M059J (cell line): ENCODE measurements at regions not wholly inside any gene's neighbourhood (a gene's known extent, or its start where the extent isn't known, plus 50 kb on each side); places are given as distances from the start of the nearest gene placed in this dataset.
"Not testable (repeated sequence)": the region's sequence is repeated elsewhere in the genome, so short reads cannot be mapped to it uniquely, and the experiment has no call there.

ENCODE experiments used
- DNase-seq: peaks from one replicate; pipeline ENCODE4 v3.0.0-alpha.2; 2012; ENCODE audit warnings: low read depth

DNA sequence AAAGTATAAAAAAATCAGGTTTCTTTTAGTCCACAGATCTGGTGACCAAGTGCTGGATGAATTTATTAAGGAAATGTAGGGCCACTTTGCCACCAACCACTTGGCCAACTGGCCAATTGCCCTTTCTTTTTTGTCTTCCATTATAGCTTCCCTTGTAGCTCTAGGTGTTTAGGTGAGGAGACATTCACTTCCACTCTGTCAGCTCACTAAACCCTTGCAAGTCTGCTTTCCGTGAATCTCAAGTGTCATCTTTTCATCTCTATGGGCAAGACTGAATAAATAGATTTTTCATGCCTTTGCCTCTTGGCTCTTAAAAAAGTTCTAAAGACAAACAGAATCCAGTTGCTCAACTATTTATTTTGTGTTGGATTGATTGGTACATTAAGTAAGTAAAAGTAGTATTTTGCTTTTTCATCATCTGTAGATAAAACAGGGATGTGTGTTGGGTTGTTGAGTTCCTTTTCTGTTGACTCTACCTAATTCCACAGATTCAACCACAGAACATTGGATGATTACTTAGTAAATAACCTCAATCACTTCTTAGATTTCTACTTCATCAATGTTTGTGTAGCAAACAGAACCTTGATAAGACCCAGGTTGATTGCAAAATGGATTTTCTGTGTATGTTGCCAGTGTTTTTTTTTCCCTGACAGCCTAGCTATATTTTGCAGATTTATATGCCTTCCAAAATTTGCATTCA lies 68.1 kb upstream of the GRXCR1 start:
- DNase-seq, result no peak

DNA sequence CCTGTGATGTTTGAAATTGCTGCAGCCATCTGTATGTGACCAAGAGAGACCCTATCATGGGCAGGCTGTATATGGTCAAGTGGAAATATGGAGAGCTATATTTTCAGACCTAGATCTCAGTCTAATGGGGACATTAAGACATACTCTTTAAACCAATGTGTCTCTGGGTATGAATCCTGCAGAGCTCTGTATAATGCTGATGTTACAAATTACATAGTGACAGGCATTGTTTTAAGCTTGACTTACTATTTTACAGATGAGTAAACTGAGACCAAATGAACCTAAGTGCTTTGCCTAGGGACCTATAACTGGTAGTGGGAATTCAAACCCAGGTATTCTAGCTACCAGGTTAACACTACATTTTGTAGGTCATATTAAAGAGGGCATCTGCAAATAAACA lies 71.3 kb upstream of the GRXCR1 start:
- no peak for DNase-seq

DNA sequence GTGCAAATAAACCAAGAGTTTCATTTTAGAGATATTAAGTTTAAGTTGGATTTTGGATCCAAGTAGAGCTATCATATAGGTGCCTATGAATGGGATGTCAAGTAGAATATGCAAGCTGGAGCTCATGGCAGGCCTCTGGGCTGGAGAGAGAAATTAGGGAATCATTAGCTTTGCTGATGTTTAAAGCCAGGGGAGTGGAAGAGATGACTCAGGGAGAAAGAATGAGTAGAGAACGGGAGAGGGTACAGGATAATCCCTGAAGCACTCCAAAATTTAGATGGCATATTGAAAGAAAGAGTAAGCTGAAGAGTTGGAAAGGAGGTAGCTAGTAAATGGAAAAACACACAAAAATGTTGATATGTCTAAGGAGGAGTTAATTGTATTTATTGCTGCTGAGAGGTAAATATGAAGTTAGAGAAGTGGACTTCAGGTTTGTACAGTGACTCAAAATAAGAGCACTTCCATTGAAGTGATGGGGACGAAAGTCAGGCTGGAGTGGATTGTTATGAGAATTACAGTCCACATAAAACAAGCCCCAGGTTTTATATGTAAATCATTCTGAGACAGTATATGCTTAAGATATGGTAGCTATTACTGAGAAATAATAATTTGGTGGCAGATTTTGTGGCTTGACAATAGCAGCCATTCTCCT lies 72.5 kb upstream of the GRXCR1 start:
- DNase-seq, result no peak

DNA sequence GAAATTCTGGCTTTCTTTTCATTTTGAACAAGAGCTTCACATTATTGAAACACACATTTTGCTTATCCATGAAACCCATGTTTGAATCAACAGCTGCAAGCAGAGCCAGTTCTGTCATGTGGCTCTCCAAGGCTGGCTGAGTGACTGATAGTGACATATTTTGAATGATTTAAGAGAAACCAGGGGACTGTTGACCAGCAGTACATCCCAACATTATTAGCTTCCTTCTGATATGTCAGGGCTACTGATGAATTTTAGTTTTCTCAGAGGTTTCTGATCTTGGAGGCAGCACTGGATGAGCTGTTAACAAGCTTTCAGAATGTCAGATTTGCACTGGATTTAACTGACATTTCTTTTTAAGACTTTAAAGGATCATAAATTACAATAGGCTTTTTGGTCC lies 74.6 kb upstream of the GRXCR1 start:
- no peak for DNase-seq

DNA sequence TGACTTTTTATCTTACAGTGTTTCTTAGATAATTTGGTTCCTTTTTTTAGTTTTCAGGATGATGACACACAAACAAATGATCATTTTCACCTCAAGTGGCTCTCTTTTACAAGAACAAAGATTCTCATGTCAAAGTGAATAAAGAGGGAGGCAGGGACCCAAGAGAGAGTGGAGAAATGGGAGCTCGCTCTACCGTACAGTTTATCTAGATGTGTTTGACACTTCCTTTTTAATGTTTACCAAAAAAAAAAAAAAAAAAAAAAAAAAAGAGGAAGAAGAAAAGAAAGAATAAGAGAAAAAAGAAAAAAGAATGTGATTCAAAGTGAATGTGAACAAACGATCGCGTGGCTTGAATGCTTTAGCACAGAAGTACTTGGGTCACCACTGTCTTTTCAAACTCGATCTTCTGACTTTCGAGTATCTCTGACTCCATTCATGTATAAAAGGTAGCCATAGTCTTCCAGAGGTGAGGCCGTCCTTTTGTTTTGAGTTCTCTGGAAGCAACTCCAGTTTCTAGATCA lies 75.6 kb upstream of the GRXCR1 start:
- no peak for DNase-seq

DNA sequence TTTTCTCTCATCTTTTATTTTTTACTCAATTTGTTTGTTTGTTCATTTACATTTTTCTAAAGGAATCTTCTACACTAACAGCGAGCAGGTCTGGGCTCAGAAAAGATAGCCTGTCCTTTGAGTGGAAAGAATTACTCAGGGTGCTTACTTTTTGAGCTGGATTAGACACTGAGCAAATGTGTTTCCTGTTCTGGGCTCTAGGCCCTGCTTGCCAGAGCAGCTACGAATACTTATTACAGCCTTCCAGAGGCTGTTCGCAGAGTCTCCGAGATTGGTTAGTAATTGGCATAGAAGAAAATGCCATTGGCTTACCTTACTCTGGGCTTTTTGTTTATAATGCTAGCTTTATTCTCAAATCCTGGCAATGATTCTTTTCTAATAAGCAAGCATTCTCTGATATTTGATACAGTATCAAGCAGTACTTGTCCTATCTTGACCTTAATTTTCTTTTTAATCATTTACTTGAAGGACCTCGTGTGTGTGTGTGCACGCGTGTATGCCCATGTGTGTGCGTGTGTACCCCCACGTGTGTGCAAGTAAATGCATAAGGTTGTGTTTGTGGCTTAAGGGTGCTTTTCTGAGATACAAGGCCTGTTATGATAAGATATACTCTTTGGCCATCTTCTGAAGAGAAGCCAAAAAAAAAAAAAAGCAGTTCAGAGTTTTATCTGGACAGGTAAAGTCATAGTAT lies 76.2 kb upstream of the GRXCR1 start:
- DNase-seq, result no peak

DNA sequence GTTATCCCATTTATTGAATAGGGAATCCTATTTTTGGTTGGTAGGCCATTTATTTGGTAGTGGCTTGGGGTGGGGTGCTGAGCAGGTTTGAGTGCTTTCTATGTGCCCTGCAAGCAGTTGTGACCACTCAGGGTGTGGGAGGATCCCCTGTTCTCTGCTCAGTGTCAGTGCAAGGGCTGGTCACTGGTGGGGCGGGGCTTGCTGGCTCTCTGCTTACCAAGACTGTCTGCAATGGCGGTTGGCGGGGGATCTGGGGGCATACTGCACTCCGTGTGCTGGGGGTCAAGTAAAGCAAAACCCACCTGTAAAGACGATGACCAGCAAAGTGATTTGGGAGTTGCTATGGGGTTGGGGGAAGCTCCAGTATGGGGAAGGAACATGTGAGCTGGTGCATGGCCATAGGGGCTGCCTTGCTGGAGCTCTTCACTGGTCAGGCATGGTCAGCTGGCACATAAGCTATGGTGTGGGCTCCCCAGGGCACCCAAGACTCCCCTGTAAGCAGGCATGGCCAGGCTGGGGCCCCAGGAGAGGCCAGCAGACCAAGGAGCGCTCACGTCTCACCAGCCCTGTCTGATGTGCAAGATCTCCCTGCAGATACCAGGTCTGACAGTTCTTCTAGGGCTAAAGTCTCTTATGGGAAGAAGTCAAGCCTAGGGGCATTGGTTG lies 83.0 kb upstream of the GRXCR1 start:
- no peak for DNase-seq

DNA sequence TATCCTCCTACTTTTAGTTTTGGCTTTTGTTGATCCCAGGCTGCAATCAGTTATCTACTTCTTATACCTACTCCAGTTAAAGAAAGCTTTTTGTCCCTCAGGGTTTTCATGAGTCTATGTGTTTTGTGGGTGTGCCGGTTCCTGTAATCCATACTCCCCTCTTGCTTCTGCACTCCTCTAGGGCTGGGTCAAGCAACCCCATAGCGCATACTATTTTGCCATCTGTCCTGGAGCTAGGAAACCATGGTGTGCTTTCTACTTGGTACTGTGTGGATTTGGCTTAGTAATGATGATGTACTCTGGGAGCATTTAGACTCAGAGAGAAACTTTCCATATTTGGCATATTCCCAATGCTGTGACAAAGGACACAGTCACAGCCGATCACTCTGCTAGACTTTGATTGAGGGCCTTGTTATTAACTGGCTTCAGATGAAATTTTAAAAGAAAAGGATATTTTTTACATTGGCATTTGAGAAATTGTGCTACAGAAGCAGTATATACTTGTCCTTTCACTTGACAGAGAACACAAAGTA lies 86.1 kb upstream of the GRXCR1 start:
- DNase-seq, result no peak

DNA sequence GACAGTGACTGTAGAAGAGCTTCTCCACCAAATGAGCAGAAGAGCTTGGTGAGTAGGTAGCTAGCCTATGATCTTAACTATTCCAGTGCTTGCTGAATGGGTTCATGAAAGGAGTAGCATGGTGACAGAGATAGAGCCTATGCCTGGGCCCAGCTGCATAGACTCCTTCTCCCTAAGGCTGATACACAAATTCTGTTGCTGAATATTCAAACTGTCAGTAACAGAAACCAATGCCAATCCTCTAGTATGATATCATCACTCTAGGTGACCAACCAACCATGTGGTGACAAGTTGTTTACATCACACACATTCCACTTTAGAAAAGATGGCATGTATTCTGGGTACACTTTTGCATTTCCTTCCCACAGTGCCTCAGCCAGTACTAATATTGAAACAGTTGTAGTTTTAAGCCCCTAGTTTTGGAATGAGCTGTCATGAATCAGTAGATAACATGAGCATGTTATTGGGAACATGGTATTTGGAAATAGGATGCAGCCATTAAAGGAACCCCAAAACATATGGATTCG lies 103.4 kb upstream of the GRXCR1 start:
- no peak for DNase-seq

DNA sequence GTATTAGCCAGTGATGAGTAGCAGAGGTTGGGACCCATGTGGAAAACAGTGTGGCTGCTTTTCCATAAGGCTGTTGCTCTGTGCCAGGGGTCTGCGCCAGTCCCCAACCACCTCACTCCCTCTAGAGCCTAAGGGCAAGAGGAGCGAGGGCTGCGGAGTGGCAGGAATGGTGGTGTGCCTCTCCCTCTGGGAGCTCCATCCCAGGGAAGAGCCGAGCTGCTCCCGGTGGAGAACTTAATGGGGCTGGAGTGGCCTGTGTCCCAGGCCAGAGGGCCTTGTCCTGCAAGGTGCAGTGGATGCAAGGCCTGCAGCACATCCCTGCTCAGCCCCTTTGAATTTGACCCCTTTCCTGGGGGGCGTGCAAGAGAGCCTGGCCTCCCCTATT lies 105.4 kb upstream of the GRXCR1 start:
- no peak for DNase-seq

DNA sequence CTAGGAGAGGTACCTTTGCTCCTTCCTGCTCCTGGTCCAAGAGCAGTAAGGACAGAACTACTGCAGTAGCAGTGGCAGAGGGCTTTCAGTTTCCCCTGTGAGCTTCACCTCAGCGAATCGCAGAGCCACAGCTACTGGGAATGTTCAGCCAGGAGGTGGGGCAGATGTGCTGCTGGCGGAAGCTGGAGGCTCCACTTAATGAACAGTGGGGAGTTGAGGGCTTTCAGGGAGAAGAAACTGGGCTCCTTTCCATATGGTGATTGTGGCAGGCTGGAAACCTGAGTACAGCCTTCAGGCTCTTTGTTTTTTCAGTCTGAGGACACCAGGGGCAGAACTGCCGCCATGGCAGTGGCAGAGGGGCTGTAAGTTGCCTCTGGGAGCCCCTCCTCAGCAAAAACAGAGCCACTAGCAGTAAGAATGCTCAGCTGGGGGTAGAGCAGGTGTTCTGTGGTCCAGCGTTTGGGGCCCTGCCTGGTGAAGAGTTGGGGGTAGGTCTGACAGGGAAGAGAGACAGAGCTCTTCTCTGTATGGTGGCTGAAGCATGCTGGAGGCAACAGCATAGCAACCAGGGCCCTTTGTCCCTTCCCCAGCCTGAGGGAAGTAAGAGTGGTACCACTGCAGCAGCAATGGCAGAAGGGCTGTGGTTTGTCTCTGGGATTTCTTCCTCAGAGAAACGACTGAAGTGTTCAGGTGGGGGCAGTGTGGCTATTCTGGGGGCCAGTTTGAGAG lies 106.0 kb upstream of the GRXCR1 start:
- DNase-seq, result peak; percentile 1

DNA sequence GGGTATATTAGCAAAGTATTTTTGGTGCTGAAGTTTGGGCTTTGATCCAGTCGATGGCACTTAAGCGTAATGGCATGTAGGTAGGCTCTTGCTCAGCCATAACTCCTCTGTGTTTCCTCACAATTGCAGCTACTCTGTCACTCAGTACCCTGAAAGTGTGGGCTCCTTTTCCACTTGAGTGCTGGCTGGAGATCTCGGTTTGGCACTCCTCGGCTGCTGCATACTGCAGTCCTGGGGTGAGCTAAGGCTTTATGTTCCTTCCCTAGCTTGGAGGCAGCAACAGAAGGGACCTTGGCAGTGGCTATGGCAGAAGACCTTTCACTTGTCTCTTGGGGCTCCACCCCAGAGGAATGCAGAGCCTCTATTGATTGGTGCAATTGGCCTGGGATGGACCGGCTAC lies 106.7 kb upstream of the GRXCR1 start:
- DNase-seq, result no peak

DNA sequence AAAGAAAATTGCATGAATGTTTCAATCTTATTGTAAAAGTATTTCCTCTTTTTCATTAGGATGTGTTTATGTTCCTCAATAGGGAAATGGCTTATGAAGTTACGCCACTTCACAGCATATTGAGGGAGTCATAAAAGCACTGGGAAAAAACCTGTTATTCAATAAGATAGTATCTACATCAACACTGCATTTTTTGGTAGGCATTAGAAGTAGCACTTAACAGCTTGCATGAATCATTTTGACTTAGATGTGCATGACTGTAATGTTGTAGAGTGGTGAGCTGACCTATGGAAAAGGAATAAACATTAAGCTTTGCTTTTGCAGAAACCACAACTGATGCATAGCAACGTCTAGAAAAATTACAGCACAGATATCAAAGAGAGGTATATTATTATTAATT lies 111.2 kb upstream of the GRXCR1 start:
- no peak for DNase-seq

DNA sequence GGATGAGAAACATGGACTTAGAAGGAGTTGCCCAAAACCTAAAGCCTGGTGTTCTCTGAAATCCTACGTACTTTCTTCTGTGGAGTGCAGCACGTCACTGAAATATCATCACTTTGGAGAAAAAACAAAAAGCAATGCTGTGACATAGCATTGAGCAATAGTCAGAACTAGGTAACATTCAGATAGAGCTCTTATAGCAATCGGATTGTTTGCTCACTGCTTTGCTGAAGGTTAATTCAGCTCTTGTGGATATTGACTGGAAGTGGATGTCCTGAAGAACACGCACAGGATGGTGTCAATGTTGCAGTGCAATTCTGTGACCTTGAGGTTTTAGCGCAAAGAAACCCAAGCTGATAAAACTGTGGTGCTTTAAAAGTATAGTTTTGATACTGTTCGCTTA lies 114.2 kb upstream of the GRXCR1 start:
- no peak for DNase-seq

DNA sequence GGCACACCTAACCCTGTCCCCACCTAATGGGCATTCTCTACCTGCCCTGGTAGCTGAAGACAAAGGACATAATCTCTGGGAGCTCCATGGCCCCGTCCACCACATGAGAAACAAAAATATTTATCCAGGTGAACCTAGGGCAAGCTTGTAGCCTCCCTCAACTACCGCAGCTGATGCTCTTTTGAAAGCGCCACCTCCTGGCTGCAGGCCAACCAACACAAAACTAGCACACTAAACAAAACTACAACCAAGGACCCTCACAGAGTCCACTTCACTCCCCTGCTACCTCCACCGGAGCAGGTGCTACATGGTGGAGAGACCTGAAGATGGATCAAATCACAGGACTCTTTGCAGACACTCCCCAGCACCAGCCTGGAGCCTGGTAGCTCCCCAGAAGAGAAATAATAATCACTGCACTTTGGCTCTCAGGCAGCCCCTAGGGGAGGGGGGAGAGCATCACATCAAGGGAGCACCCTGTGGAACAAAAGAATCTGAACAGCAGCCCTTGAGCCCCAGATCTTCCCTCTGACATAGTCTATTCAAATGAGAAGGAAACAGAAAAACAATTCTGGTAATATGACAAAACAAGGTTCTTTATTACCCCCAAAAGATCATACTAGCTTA lies 111.3 kb upstream of the ATP8A1 start:
- no peak for DNase-seq

DNA sequence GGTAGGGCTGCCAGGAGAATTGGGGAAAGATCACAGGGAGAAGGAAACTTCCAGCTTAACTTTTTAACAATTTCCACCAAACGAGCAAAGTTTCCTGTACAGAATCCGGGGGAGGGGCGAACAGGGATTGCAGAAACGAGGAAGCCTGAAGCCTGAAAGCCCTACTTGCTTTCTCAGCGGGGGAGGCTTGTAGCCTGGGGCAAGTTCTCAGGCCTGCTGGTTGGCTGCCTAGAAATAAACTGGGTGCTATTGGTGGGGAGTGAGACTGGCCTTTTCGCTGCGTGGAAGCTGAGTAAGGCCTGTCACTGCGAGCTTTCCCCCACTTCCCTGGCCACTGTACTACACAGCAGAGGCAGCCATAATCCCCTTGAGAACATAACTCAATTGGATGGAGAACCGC lies 110.8 kb upstream of the ATP8A1 start:
- DNase-seq, result no peak

DNA sequence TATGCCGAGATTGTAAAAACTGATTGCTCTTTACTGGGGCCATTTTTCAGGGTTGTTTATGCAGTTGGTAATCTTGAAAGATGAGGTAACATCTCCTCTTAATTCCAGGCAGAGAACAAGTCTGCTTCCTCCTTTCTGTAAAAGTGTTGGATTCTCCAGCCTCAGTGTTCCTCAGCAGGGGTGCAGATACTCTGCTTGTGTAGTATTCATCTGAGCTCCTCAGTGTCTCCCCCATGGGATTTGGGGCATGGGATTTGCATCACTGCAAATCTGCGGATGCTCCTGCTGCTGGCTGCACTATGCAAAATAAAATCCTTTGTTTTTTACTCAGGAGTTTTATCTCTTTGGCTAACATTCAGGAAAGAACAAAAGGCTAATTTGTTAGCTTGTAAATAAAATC lies 104.9 kb upstream of the ATP8A1 start:
- DNase-seq, result no peak

DNA sequence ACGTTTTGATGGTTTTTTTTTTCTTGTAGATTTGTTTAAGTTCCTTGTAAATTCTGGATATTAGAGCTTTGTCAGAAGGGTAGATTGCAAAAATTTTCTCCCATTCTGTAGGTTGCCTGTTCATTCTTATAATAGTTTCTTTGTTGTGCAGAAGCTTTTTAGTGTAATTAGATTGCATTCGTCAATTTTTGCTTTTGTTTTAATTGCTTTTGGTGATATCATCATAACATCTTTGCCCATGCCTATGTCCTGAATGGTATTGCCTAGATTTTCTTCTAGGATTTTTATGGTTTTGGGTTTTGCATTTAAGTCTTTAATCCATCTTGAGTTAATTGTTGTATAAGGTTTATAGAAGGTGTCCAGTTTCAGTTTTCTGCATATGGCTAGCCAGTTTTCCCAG lies 98.1 kb upstream of the ATP8A1 start:
- not testable (repeated sequence) for DNase-seq

DNA sequence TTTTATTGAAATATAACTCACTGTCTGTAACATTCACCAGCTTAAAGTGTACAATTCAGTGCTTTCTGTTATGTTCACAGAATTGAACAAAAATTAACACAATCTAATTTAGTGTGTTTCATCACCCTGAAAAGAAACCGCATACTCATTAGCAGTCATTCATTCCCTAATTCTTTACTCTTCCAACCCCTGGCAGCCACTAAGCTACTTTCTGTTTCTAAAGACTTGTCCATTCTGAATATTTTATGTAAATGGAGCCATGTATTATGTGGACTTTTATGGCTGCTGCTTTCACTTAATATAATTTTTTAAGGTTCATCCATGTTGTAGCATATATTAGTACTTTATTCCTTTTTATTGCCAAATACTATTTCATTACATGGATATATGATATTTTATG lies 94.7 kb upstream of the ATP8A1 start:
- no peak for DNase-seq

DNA sequence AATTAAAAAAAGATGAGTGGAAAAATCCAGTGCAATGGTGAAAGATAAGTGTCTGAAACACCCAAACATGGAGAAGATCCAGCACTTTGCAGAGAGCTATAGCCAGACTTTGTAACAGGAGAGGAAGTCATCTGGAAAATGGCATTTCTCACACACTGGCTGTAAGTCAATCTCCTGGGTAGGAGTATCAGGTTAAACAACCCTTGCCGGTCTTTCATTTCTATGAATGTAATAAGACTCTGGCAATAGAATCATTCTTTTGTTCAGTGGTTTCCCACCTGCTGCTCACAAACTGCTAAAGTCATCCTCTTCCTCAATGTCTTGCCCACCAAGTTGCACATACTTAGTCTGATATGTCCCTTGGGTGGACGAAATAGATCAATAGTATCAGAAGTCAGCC lies 94.0 kb upstream of the ATP8A1 start:
- no peak for DNase-seq

DNA sequence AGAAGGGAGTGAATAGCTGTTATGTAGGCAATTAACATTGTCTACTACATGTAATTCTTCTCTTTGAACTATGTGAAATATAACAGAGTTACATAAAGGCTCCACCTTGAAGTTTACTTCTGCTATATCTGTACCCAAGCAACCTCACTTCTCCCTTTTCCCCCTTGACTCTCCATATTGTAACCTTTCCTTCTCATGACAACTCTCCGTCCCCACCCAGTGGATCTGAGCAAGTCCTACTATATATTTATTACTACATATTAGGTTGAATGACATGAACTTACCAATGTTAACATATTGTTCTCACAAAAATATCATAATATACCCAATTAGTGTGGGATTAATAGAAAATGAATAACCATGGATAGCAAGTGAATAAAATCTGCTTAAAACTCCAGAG lies 93.2 kb upstream of the ATP8A1 start:
- DNase-seq, result no peak
